Neural cell (in vitro differentiated cells): ENCODE measurements at regions not wholly inside any gene's neighbourhood (a gene's known extent, or its start where the extent isn't known, plus 50 kb on each side); places are given as distances from the start of the nearest gene placed in this dataset.

Experiments used
- H2AFZ ChIP-seq: fragments of 200-600, 300-800 bp; sonication (generic), shearing (Covaris generic); 2 replicates; pipeline ENCODE4 v1.6.0; 2014; ENCODE audit warnings: low read depth, mild to moderate bottlenecking, antibody characterized with exemption, low read length, moderate library complexity
- H3F3A ChIP-seq: fragments of 200-600 bp; shearing (Covaris generic); 2 replicates; pipeline ENCODE4 v1.6.1; 2016; ENCODE audit warnings: mild to moderate bottlenecking, moderate library complexity, mixed read lengths, antibody characterized with exemption, low read length; ENCODE audit not compliant: insufficient read depth, poor library complexity, severe bottlenecking
- H3K27ac ChIP-seq: fragments of 200-600, 300-800 bp; sonication (generic), shearing (Covaris generic); 2 replicates; pipeline ENCODE4 v1.5.1; 2014; ENCODE audit warnings: mild to moderate bottlenecking, low read length, moderate library complexity
- H3K27me3 ChIP-seq: fragments of 300-800, 200-600 bp; sonication (generic), shearing (Covaris generic); 2 replicates; pipeline ENCODE4 v1.6.0; 2014; ENCODE audit warnings: mild to moderate bottlenecking, low read depth, low read length, moderate library complexity; ENCODE audit not compliant: insufficient read depth
- H3K36me3 ChIP-seq: fragments of 300-800, 200-600 bp; sonication (generic), shearing (Covaris generic); 2 replicates; pipeline ENCODE4 v1.5.1; 2014; ENCODE audit warnings: mild to moderate bottlenecking, antibody characterized with exemption, low read length, moderate library complexity; ENCODE audit not compliant: insufficient read depth
- H3K4me2 ChIP-seq: fragments of 300-800, 200-600 bp; sonication (generic), shearing (Covaris generic); 2 replicates; pipeline ENCODE4 v1.6.0; 2014; ENCODE audit warnings: mild to moderate bottlenecking, low read length
- H3K4me3 ChIP-seq: fragments of 300-800, 200-600 bp; sonication (generic), shearing (Covaris generic); 2 replicates; pipeline ENCODE4 v1.5.1; 2014; ENCODE audit warnings: mild to moderate bottlenecking, low read length, moderate library complexity
- H3K79me2 ChIP-seq: fragments of 200-600 bp; shearing (Covaris generic); replicated peaks from 2 replicates; pipeline ENCODE4 v1.6.0; 2014; ENCODE audit warnings: mild to moderate bottlenecking, low read length, moderate library complexity; ENCODE audit not compliant: insufficient read depth
- H3K9ac ChIP-seq: fragments of 300-800, 200-600 bp; sonication (generic), shearing (Covaris generic); 2 replicates; pipeline ENCODE4 v1.6.1; 2016; ENCODE audit warnings: mild to moderate bottlenecking, low read length, mixed read lengths
- H3K9me2 ChIP-seq: fragments of 200-600 bp; shearing (Covaris generic); 2 replicates; pipeline ENCODE4 v1.6.1; 2016; ENCODE audit warnings: mild to moderate bottlenecking, low read length, mixed read lengths; ENCODE audit not compliant: insufficient read depth
- H3K9me3 ChIP-seq: fragments of 200-600, 300-800 bp; sonication (generic), shearing (Covaris generic); 2 replicates; pipeline ENCODE4 v1.6.1; 2016; ENCODE audit warnings: mild to moderate bottlenecking, mixed run types, low read length, moderate library complexity, mixed read lengths
- H4K20me1 ChIP-seq: fragments of 200-600 bp; shearing (Covaris generic); 2 replicates; pipeline ENCODE4 v1.6.1; 2016; ENCODE audit warnings: mild to moderate bottlenecking, mixed run types; ENCODE audit not compliant: insufficient read depth
- EP300 ChIP-seq: fragments of 450-650 bp; conservative IDR thresholded peaks from 2 replicates; pipeline ENCODE4 v1.6.1; 2014; ENCODE audit warnings: antibody characterized with exemption, mild to moderate bottlenecking, moderate library complexity; ENCODE audit not compliant: poor library complexity, severe bottlenecking
- EZH2 ChIP-seq: fragments of 200-600, 300-800 bp; shearing (Covaris generic), sonication (generic); IDR thresholded peaks from 2 replicates; pipeline ENCODE4 v1.6.1; 2014; ENCODE audit warnings: antibody characterized with exemption, low read length, borderline replicate concordance, mild to moderate bottlenecking; ENCODE audit not compliant: insufficient read depth, poor library complexity, severe bottlenecking
- MXI1 ChIP-seq: fragments of 450-650 bp; conservative IDR thresholded peaks from 2 replicates; pipeline ENCODE4 v1.6.1; 2014; ENCODE audit warnings: antibody characterized with exemption, mild to moderate bottlenecking; ENCODE audit not compliant: poor library complexity, severe bottlenecking
- POLR2AphosphoS5 ChIP-seq: IDR thresholded peaks from 2 replicates; pipeline ENCODE4 v1.6.1; 2012
- RAD21 ChIP-seq: fragments of 450-650 bp; conservative IDR thresholded peaks from 2 replicates; pipeline ENCODE4 v1.6.1; 2014; ENCODE audit warnings: antibody characterized with exemption, mild to moderate bottlenecking, moderate library complexity
- SMC3 ChIP-seq: fragments of 450-650 bp; conservative IDR thresholded peaks from 2 replicates; pipeline ENCODE4 v1.6.1; 2014; ENCODE audit warnings: antibody characterized with exemption, mild to moderate bottlenecking, moderate library complexity; ENCODE audit not compliant: poor library complexity
- TAF1 ChIP-seq: IDR thresholded peaks from 2 replicates; pipeline ENCODE4 v1.6.1; 2012; ENCODE audit warnings: low read depth
- TF ChIP-seq, protein P1 (sequence below): IDR thresholded peaks from 2 replicates; pipeline ENCODE4 v1.6.1; 2012; ENCODE audit warnings: borderline replicate concordance
- TF ChIP-seq, protein P2 (sequence below): fragments of 450-650 bp; IDR thresholded peaks from 2 replicates; pipeline ENCODE4 v1.5.1; 2014; ENCODE audit warnings: antibody characterized with exemption, mild to moderate bottlenecking, moderate library complexity; ENCODE audit not compliant: poor library complexity, severe bottlenecking

DNA sequence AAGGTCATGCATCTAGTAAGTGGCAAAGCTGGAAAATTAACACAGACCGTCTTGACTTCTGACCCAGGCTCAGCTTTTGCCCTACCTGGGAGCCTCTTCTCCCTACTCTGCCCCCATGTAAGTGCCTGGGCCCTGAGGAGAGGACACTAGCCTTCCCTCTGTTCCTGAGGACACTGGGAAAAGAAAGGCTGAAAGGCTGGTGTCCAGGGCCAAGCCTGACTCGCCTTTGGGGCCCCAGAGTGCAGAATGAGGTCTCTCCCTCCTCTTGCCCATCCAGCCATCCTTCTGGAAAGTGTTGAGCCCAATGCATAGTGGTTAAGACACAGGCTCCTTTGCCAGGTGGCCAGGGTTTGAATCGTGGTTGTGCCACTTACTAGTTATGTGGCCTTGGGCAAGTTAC, 91.5 kb downstream of the PJA1 start:
- Histone ChIP-seq H3K4me3 (no peak overlapping the region), H3K27ac (no peak overlapping the region), H3K9me3 (no peaks in the 10 kb centered on the region), H3K79me2 (no peaks in the 10 kb centered on the region), H3K9me2 (no peaks in the 10 kb centered on the region), H3K27me3 (no peaks in the 10 kb centered on the region), H4K20me1 (no peaks in the 10 kb centered on the region), H3K4me2 (no peak overlapping the region), H3F3A (no peaks in the 10 kb centered on the region), H3K9ac (no peak overlapping the region), H2AFZ (no peak overlapping the region), H3K36me3 (no peaks in the 10 kb centered on the region)
- TF ChIP-seq RAD21 (no peak), EP300 (no peak), TAF1 (no peak), POLR2AphosphoS5 (no peak), SMC3 (no peak)
- TF ChIP-seq, protein P1, sequence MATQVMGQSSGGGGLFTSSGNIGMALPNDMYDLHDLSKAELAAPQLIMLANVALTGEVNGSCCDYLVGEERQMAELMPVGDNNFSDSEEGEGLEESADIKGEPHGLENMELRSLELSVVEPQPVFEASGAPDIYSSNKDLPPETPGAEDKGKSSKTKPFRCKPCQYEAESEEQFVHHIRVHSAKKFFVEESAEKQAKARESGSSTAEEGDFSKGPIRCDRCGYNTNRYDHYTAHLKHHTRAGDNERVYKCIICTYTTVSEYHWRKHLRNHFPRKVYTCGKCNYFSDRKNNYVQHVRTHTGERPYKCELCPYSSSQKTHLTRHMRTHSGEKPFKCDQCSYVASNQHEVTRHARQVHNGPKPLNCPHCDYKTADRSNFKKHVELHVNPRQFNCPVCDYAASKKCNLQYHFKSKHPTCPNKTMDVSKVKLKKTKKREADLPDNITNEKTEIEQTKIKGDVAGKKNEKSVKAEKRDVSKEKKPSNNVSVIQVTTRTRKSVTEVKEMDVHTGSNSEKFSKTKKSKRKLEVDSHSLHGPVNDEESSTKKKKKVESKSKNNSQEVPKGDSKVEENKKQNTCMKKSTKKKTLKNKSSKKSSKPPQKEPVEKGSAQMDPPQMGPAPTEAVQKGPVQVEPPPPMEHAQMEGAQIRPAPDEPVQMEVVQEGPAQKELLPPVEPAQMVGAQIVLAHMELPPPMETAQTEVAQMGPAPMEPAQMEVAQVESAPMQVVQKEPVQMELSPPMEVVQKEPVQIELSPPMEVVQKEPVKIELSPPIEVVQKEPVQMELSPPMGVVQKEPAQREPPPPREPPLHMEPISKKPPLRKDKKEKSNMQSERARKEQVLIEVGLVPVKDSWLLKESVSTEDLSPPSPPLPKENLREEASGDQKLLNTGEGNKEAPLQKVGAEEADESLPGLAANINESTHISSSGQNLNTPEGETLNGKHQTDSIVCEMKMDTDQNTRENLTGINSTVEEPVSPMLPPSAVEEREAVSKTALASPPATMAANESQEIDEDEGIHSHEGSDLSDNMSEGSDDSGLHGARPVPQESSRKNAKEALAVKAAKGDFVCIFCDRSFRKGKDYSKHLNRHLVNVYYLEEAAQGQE, result no peak

DNA sequence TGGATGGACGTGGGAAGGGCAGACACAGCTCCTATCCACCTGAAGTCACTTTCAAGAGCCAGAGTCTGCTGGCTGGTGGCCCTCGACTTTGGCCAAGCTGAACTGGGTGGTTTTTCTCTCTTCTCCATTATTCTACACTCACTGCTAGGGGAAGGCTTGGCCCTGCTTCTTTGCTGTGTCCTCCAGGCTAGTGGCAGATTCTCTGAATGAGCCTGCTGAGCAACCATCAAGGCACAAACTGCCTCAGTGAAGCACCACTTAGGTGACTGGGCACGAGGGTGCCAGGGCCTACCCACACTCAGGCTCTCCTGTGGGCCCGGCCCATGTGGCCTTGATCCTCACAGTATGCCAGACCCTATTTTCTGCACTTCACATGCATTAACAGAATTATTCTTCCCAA, 92.0 kb downstream of the PJA1 start:
- H3K27me3 ChIP-seq, result no peaks in the 10 kb centered on the region
- no peak for TF ChIP-seq MXI1
- TF ChIP-seq EZH2, result no peak
- TF ChIP-seq TAF1, result no peak
- TF ChIP-seq POLR2AphosphoS5, result no peak
- no peak for TF ChIP-seq SMC3
- TF ChIP-seq, protein P2, sequence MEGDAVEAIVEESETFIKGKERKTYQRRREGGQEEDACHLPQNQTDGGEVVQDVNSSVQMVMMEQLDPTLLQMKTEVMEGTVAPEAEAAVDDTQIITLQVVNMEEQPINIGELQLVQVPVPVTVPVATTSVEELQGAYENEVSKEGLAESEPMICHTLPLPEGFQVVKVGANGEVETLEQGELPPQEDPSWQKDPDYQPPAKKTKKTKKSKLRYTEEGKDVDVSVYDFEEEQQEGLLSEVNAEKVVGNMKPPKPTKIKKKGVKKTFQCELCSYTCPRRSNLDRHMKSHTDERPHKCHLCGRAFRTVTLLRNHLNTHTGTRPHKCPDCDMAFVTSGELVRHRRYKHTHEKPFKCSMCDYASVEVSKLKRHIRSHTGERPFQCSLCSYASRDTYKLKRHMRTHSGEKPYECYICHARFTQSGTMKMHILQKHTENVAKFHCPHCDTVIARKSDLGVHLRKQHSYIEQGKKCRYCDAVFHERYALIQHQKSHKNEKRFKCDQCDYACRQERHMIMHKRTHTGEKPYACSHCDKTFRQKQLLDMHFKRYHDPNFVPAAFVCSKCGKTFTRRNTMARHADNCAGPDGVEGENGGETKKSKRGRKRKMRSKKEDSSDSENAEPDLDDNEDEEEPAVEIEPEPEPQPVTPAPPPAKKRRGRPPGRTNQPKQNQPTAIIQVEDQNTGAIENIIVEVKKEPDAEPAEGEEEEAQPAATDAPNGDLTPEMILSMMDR, result no peak
- no peak for TF ChIP-seq RAD21
- no peak for TF ChIP-seq EP300
- TF ChIP-seq, protein P1, result no peak

More for the DNA sequence above, 92.0 kb downstream of the PJA1 start:
- H3K27ac ChIP-seq, result no peak overlapping the region
- H3K9me2 ChIP-seq, result no peaks in the 10 kb centered on the region
- H3K79me2 ChIP-seq, result no peaks in the 10 kb centered on the region
- no peaks in the 10 kb centered on the region for H3F3A ChIP-seq
- H3K4me3 ChIP-seq, result no peak overlapping the region
- H3K36me3 ChIP-seq, result no peaks in the 10 kb centered on the region
- no peak overlapping the region for H2AFZ ChIP-seq
- no peak overlapping the region for H3K9ac ChIP-seq
- no peak overlapping the region for H3K4me2 ChIP-seq
- no peaks in the 10 kb centered on the region for H4K20me1 ChIP-seq
- no peaks in the 10 kb centered on the region for H3K9me3 ChIP-seq
